HK-2 (cell line): ENCODE measurements at regions not wholly inside any gene's neighbourhood (a gene's known extent, or its start where the extent isn't known, plus 50 kb on each side); places are given as distances from the start of the nearest gene placed in this dataset.
A peak's percentile ranks its signal among the peaks of the same experiment; 100 is the strongest.

Experiments
- DNase-seq: peaks from one replicate; pipeline ENCODE4 v3.0.0-alpha.2; 2018; ENCODE audit not compliant: unreplicated experiment

DNA sequence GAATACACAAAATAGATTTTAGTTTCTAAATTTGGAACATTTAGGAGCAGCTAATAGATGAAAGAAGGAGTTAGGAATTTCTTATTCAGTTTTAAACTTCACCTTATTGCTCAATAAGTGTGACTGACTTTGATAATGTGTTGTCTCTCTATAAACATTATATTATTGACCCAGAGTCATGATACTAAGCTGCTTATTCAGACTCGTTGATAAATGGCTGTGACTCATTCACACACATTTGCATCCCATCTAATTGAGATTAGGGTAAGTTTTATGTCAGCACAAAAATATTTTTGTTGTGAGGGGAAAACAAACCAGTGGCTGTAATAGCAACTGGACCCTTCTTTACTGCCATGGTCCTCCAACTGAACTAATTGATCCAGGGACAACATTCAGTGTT is 137.6 kb downstream of the GOLIM4 start:
- DNase-seq, result no peak

DNA sequence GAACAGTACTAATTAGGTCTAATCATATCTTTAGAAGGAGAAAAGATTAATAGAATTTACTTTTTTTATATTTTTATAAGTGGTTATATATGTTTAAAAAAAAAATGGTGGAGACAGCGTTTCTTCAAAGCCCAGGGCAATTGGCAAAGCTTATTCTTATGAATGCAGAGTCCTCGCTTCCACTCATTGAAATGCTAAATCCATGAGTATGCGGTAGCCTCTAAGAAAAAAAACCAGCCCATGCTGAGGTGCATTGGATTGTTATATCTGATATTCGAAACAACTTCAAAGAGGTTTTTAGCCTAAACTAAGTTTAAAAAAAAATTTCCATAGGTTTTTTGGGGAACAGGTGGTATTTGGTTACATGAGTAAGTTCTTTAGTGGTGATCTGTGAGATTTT is 142.8 kb downstream of the GOLIM4 start:
- no peak for DNase-seq

- no peak for DNase-seq
Observed at GRCh38 chr3:167950212-167950611, 145.5 kb downstream of the GOLIM4 start.

DNA sequence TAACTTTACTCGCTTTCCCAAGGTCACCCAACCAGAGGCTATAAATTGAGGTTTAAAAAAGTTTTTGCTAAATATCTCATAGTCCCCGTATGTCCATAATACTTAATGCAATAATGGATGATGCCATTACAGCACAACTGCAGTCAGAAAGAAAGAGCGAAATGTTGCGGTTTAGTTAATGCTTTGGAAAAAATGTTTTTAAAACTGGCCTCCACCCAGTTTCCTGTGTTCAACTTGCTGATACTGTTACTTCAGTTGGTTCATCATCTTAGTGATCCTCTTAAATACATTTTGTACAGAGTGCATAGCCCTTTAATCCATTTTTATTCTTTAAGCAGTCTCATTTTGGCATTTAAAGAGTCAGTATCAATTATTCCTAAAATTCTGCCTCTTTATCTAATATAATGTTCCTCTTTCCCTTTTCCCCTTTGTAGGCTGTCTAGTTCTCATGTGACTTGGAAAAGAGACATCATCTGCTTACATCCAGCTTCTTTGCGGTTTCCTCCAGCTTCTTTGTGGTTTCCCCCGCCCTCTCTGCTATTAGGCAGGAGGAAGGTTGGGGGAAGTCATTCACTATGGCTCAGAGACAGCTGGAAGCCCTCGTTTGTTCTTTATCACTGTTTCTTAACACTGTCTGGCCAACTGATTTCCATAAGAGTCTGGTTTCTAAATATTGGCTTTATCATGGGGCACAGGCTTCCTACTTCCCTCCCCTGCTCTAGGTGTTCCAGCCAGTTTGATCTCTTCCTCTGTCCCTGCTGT is 154.3 kb downstream of the GOLIM4 start:
- DNase-seq, result peak; percentile 41

DNA sequence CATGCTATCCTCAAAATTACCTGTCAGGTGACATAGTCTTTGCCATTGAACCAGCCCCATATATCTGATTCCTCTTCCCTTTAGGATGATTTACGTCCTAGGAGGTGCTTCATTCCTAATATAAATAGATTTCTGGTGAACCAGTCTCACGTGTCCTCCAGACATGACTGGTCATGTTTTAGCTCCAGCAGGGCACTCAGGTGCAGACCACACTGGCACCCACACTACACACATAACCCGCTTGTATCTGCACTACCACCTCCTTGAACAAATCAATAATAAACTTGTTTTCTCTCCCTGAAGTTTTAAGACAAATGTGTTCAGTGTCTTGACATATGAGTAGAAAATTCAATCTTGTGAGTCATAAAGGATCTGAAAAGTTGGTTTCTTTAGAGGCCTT is 155.5 kb downstream of the GOLIM4 start:
- DNase-seq, result no peak

- no peak for DNase-seq
Observed at GRCh38 chr3:167938516-167938915, 157.2 kb downstream of the GOLIM4 start.

- no peak for DNase-seq
Observed at GRCh38 chr3:167936019-167936418, 159.7 kb downstream of the GOLIM4 start.

DNA sequence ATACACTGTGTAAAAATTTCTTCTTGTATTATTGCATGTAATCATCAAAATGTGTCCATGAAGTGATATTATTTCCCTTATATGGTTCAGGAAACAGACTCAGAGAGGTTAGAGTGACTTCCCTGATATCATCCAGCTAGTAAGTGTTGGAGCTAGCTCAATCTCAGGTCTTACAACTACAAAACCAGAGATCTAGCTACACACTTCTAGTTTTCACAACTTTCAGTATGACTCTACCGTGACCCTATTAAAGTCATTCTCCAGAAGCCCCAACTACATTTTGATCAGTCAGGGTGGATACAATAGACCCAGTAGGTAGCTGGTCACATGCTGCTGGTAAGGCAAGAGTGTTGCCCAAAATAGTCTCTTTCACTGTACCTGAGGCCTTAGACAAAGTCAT is 165.3 kb downstream of the GOLIM4 start:
- DNase-seq, result no peak

DNA sequence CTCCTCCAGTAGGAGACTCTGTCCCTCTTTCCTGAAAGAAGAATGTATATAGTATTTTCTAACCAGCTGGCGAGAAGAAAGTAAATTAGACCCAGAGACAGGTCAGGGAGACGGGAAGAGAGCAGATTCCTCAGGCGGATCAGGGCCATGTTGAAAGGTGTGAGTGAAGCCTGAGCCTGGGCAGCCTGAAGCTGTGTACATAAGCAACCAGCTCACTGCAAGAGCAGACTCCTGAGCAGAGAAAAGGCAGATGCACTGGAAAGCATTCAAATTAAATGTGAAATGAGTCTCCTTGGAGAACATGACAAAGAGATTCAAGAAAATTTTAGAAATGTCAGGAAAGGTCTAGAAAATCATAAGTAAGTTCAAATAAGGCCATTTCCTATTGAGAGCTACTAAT is 165.8 kb downstream of the GOLIM4 start:
- no peak for DNase-seq

DNA sequence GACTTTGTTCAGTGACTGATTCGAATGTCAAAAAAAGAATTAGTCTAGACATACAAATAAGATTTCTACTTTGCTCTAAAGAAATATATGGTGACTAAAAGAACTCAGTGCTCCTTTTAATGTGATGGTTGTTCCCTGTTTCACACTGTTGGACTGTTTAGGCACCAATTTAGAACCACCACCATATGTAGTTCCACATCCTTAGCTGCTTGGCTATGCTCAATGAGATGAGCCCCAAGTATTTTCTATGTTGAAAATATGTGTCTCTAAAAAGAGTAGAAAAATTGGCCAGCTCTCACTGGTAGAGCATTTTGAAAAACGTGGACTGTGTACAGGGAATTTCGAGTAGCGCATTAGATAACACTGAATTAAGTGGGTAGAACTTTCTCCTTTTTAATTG is 167.3 kb downstream of the GOLIM4 start:
- no peak for DNase-seq

DNA sequence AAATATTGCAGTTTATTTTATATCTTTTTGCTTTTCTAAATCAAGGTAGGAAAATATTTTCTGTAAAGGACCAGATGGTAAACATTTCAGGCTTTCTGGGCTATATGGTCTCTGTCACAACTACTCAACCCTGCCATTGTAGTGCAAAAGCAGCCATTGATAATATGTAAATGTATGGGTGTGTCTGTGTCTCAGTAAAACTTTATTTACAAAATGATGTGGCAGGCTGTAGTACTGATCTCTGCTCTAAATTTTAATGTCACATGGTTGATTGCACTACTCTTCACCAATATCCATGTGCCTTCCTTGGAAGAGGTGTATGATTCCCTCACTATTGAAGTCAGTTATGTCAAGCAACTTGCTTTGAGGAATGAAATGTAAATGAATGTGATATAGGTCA is 175.0 kb downstream of the GOLIM4 start:
- DNase-seq, result no peak

GRCh38 chr3:167919590-167919989 is 176.1 kb downstream of the GOLIM4 start:
- DNase-seq, result no peak

DNA sequence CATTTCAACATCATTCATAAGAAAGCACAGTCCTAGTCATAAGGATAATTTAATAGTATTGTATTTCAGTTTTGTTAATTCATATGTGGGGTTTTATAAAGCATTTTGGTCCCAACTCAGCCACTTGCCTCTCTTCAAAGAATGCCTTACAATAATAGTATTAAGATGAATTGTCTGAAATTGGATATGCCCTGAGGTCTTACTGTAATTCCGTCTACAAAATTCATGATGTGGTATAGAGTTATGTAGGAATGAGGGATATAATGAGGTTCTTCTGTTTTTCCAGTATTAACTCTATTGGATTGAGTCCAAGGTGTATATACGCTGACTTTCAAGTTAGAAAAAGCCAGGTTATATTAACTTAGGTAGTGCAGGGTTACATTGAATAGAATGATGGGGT is 177.0 kb downstream of the GOLIM4 start:
- no peak for DNase-seq

DNA sequence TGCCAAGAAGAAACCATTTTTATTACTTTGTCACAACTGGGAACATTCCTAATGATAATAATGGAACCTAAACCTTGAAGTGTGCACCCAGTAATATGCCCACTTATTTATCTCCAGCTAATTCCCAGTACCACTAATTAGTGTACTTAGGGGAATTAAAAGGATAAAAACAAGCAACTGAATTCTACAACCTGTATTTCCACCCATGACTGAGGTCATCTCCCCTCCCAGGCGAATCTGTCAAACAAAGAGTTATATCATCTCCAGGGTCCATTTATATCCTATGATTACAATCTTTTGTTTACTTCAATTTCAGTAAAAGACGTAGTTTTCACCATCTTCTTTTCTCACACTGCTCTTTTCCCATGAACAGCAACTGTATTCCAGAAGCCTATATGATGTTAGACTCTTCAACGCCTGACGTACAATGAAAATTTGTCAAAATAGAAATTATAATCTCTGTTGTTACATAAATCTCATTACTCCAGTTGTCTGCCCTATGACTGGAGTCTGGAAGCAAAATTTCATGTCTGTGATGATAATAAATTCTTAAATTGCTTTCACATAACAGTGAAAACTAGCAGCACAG is 177.6 kb downstream of the GOLIM4 start:
- DNase-seq, result no peak

- DNase-seq, result peak; percentile 11
Observed at GRCh38 chr3:167913219-167913835, 177.8 kb downstream of the SERPINI1 start.

GRCh38 chr3:167909952-167910351 is 174.4 kb downstream of the SERPINI1 start:
- DNase-seq, result no peak

DNA sequence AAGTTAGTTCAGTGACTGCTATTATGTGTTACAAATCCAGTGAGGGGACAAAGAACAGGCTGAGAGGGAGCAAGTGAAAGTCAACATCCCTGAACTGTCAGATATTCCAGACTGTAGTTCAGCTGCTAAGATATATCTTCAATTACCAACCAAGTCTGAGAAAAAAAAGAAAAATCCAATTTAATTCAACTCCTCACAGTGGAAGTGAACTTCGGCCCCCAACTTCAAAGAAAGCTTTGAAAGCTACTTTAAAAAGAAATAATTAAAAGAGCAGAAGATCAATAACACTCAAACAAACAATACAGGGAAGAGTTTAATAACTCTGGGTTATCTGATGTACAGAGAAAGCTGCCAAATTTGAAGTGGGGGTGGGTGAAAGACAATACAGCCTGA is 174.0 kb downstream of the SERPINI1 start:
- DNase-seq, result no peak

DNA sequence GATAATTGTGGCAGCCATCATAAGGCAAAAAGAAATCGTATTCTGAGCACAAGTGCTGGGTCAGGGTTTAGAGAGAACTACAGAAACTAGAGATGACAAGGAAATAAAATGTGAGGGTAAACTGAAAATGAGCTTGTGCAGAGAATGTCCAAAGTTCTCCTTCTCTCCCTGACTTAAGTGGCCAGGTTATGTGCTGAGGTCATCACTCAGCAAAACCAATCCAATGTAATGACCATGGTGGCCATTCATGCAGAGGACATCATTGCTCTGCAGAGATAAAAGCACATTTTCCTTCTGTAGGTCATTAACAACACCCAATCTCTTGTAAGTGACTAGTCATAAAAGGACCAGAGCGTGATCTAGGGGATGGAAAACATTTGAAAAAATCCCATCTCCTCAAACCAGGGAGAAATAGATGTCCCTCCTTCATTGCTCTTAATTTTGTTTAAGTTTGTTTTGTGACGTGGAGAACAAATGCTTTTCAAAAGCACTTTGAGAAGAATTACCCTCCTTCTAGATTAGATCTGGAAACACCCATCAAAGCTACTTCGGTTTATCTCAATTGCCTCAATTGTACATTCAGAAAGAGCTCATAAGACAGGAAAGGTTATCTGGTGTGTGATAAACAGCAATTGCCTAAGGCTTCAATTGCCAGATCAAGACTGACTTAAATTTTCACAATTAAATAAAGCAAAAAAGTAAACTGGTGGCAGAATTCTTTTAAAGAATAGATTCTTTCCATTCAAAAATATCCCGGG is 173.4 kb downstream of the SERPINI1 start:
- no peak for DNase-seq

- no peak for DNase-seq
Observed at GRCh38 chr3:167908221-167908620, 172.7 kb downstream of the SERPINI1 start.

DNA sequence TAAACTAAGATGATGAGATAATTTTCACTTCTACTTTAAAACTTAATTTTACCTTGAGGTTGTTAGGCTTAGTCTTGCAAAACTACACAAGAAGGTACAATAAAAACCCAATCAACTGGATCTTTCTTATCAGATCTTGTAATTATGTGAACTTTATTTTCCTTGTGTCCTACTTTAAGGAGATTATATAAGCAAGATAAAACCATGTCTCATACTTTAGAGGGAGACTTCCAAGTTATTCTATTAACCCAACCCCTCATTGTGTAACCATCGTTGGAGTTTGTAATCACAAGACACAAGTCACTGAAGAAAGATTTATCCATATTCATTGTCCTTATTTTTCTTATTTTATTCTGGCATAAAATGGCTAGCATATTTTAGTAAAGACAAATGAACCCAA is 165.6 kb downstream of the SERPINI1 start:
- DNase-seq, result no peak

DNA sequence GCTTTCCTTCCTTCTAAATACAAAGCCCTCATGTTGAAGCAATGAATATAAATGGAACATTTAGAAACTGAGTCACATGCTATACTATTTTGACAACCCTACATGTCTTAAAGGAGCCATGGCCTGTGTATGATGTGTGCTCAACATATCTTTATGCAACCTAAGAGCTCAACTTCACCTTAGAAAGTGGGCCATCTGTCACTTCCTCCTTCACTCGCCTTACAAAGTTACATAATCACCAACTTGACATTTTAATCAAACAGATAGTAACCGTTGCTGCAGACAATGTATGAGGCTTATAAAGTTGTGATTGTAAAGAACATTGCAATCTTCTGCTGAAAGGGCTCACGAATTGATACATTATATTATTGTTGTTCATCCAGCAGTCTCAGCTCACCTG is 163.6 kb downstream of the SERPINI1 start:
- no peak for DNase-seq

DNA sequence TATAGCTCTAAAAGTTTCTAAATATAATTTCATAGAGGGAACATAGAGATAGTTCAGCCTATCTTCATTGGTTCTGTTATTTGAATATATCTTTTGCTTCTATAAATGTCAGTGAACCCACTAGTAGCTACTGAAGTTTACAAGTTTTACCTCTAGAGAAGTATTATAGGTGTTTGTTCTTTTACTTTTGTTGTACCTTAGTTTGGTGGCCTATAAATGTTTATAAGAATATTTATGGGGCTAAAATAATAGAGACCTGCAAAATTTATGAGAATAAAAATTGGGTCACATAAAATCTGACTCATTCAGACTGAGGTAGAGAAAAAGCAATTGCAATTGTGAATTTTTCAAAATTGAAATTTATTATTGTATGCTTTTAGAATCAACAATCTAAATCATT is 162.6 kb downstream of the SERPINI1 start:
- no peak for DNase-seq

GRCh38 chr3:167895684-167896083 is 160.2 kb downstream of the SERPINI1 start:
- no peak for DNase-seq
